ENCODE measurements at regions not wholly inside any gene's neighbourhood (a gene's known extent, or its start where the extent isn't known, plus 50 kb on each side); places are given as distances from the start of the nearest gene placed in this dataset.
A peak's percentile ranks its signal among the peaks of the same experiment; 100 is the strongest.

DNA sequence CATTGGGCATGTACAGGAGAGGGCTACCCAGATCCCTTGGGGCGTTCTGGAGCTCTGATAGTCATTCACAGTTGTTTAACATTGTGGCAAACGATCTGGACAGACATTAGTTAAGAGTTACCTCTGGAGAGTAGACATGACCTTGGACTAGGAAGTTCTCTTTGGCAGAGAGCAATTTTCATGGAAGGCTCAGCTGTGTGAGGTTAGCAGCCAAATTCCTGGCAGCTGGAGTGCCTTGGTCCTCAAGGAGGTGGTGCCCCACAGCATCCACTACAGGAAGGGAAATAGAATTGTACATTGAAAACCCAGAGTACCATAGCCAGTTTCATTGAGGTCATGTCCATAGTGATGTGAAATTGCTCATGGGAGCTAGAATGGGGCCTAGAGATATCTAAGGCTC is 82.8 kb downstream of the BLID start:
- Mint-ChIP-seq H3K4me3 (ENCODE audit: unreplicated experiment) (no peak overlapping the region), H3K36me3 (ENCODE audit: unreplicated experiment) (no peaks in the 10 kb centered on the region), H3K4me1 (ENCODE audit: low read depth, unreplicated experiment) (no peaks in the 10 kb centered on the region), H3K27me3 (ENCODE audit: unreplicated experiment) (no peaks in the 10 kb centered on the region), H3K27ac (ENCODE audit: unreplicated experiment) (no peak overlapping the region), H3K9me3 (ENCODE audit: unreplicated experiment) (no peaks in the 10 kb centered on the region)
- no peak for DNase-seq
- TF ChIP-seq, protein P1, sequence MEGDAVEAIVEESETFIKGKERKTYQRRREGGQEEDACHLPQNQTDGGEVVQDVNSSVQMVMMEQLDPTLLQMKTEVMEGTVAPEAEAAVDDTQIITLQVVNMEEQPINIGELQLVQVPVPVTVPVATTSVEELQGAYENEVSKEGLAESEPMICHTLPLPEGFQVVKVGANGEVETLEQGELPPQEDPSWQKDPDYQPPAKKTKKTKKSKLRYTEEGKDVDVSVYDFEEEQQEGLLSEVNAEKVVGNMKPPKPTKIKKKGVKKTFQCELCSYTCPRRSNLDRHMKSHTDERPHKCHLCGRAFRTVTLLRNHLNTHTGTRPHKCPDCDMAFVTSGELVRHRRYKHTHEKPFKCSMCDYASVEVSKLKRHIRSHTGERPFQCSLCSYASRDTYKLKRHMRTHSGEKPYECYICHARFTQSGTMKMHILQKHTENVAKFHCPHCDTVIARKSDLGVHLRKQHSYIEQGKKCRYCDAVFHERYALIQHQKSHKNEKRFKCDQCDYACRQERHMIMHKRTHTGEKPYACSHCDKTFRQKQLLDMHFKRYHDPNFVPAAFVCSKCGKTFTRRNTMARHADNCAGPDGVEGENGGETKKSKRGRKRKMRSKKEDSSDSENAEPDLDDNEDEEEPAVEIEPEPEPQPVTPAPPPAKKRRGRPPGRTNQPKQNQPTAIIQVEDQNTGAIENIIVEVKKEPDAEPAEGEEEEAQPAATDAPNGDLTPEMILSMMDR (IDR thresholded peaks at IDR 0.05; ENCODE audit: partially characterized antibody, unreplicated experiment), result no peak

DNA sequence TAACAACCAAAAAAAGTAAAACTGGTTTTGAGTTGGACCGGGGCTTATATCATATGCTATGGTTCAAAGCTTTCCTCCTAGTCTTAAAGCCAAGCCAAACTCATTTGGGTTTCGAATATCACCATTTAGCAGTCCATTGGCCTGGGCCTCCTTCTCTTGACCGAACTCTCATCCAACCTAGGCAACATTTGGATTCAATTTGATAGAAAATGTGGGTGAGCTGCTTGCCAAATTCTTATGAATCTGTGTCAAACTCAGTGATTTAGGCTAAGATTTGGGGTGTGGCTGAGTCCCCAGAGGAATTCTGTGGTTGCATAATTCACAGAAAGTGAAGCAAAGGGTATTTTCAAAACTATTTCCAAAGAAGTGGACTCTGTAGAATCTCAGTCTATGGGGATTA is 83.7 kb downstream of the BLID start:
- no peak overlapping the region for H3K4me3 Mint-ChIP-seq (ENCODE audit: unreplicated experiment)
- H3K9me3 Mint-ChIP-seq (ENCODE audit: unreplicated experiment), result no peaks in the 10 kb centered on the region
- H3K27ac Mint-ChIP-seq (ENCODE audit: unreplicated experiment), result no peak overlapping the region
- H3K27me3 Mint-ChIP-seq (ENCODE audit: unreplicated experiment), result no peaks in the 10 kb centered on the region
- no peaks in the 10 kb centered on the region for H3K36me3 Mint-ChIP-seq (ENCODE audit: unreplicated experiment)
- no peaks in the 10 kb centered on the region for H3K4me1 Mint-ChIP-seq (ENCODE audit: low read depth, unreplicated experiment)
- TF ChIP-seq, protein P1 (IDR thresholded peaks at IDR 0.05; ENCODE audit: partially characterized antibody, unreplicated experiment), result no peak
- DNase-seq, result no peak

DNA sequence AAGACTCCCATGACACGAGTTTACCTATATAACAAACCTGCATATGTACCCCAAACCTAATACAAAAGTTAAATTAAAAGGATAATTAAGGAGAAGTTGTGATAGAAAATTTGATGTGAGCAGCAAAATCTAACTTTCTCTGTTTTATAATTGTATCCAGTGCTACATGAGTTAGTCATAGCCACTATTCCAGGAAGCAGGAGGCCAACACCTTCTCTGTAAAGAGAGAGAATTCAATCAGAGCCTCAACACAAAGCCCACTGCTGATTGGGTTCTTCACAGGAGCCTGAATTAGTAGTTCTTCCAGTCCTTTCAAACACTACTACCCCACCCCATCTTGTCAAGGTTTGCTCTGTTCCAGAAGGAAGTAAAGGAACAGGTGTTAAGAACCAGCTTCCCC is 84.2 kb downstream of the BLID start:
- H3K4me1 Mint-ChIP-seq (ENCODE audit: low read depth, unreplicated experiment), result no peaks in the 10 kb centered on the region
- TF ChIP-seq, protein P1 (IDR thresholded peaks at IDR 0.05; ENCODE audit: partially characterized antibody, unreplicated experiment), result no peak
- no peak for DNase-seq
- no peaks in the 10 kb centered on the region for H3K27me3 Mint-ChIP-seq (ENCODE audit: unreplicated experiment)
- no peak overlapping the region for H3K27ac Mint-ChIP-seq (ENCODE audit: unreplicated experiment)
- no peak overlapping the region for H3K4me3 Mint-ChIP-seq (ENCODE audit: unreplicated experiment)
- no peaks in the 10 kb centered on the region for H3K36me3 Mint-ChIP-seq (ENCODE audit: unreplicated experiment)
- no peaks in the 10 kb centered on the region for H3K9me3 Mint-ChIP-seq (ENCODE audit: unreplicated experiment)

DNA sequence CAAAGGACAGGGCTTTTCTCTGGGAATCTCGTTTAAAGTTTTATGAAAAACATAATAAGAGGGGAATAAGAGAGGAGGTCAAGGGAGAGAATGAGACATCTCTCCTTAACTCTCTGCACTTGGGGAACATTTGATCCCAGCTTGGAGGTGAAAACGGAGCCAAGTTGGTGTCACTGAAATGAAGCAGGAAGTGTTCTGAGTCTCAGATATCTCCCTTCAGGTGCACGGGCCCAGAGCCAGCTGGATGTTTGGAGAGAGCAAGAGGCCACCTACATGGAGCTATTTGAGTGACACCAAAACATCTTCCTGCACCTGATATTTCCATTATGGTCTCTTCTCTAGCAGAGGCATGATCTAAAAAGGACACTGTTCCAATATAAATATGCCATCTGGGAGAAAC is 85.7 kb downstream of the BLID start:
- TF ChIP-seq, protein P1 (IDR thresholded peaks at IDR 0.05; ENCODE audit: partially characterized antibody, unreplicated experiment), result no peak
- H3K36me3 Mint-ChIP-seq (ENCODE audit: unreplicated experiment), result no peaks in the 10 kb centered on the region
- H3K4me1 Mint-ChIP-seq (ENCODE audit: low read depth, unreplicated experiment), result no peaks in the 10 kb centered on the region
- H3K27ac Mint-ChIP-seq (ENCODE audit: unreplicated experiment), result no peak overlapping the region
- no peaks in the 10 kb centered on the region for H3K9me3 Mint-ChIP-seq (ENCODE audit: unreplicated experiment)
- no peak for DNase-seq
- no peaks in the 10 kb centered on the region for H3K27me3 Mint-ChIP-seq (ENCODE audit: unreplicated experiment)
- H3K4me3 Mint-ChIP-seq (ENCODE audit: unreplicated experiment), result no peak overlapping the region

DNA sequence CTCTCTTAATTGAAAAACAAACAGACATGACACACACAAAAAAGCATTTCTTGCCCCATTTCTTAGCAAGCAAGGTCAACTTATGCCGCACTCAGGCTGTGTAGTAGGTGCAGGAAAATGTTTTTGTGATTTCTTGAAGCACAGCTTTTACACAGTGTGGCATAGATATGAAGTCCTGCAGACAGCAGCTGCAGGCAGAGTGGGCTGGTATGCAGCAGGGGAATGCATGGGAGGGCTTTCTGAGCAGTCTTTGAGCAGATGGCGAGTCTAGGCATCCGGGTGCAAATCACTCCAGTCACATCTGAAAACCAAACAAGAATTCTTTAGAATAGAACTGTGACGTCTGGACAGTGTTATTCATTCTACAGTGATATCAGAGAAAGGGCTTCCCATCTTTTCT is 87.5 kb downstream of the BLID start:
- Mint-ChIP-seq H3K27ac (ENCODE audit: unreplicated experiment) (no peak overlapping the region), H3K9me3 (ENCODE audit: unreplicated experiment) (no peaks in the 10 kb centered on the region), H3K27me3 (ENCODE audit: unreplicated experiment) (no peaks in the 10 kb centered on the region), H3K4me3 (ENCODE audit: unreplicated experiment) (no peak overlapping the region), H3K36me3 (ENCODE audit: unreplicated experiment) (no peaks in the 10 kb centered on the region), H3K4me1 (ENCODE audit: low read depth, unreplicated experiment) (no peaks in the 10 kb centered on the region)
- TF ChIP-seq, protein P1 (IDR thresholded peaks at IDR 0.05; ENCODE audit: partially characterized antibody, unreplicated experiment), result no peak
- DNase-seq, result peak; percentile 18
